H9 (cell line): ENCODE measurements at regions not wholly inside any gene's neighbourhood (a gene's known extent, or its start where the extent isn't known, plus 50 kb on each side); places are given as distances from the start of the nearest gene placed in this dataset.
A peak's percentile ranks its signal among the peaks of the same experiment; 100 is the strongest.

Experiments used
- DNase-seq: peaks from one replicate; pipeline ENCODE4 v3.0.0-alpha.2; 2017
- H2AFZ ChIP-seq: one replicate; pipeline ENCODE4 v1.6.1; 2013; ENCODE audit warnings: mild to moderate bottlenecking, low read length, control low read depth, moderate library complexity
- H2AK5ac ChIP-seq: 2 replicates; pipeline ENCODE4 v1.6.1; 2013; ENCODE audit warnings: low read length, control low read depth, mixed read lengths; ENCODE audit not compliant: insufficient read length
- H2BK120ac ChIP-seq: one replicate; pipeline ENCODE4 v1.6.1; 2013; ENCODE audit warnings: low read depth, mild to moderate bottlenecking, low read length, control low read depth, inconsistent platforms; ENCODE audit not compliant: poor library complexity, severe bottlenecking
- H2BK12ac ChIP-seq: 2 replicates; pipeline ENCODE4 v1.6.1; 2013; ENCODE audit warnings: low read length, control low read depth, mixed read lengths, low read depth; ENCODE audit not compliant: insufficient read length
- H2BK15ac ChIP-seq: 2 replicates; pipeline ENCODE4 v1.6.1; 2013; ENCODE audit warnings: low read depth, low read length, control low read depth
- H2BK20ac ChIP-seq: one replicate; pipeline ENCODE4 v1.6.1; 2013; ENCODE audit warnings: low read depth, mild to moderate bottlenecking, low read length, control low read depth, inconsistent platforms; ENCODE audit not compliant: poor library complexity, severe bottlenecking
- H2BK5ac ChIP-seq: 2 replicates; pipeline ENCODE4 v1.6.1; 2013; ENCODE audit warnings: low read length, control low read depth, mixed read lengths; ENCODE audit not compliant: insufficient read length
- H3K14ac ChIP-seq: 2 replicates; pipeline ENCODE4 v1.6.1; 2013; ENCODE audit warnings: low read length, control low read depth; ENCODE audit not compliant: insufficient read depth
- H3K18ac ChIP-seq: 2 replicates; pipeline ENCODE4 v1.6.1; 2013; ENCODE audit warnings: low read depth, mild to moderate bottlenecking, mixed read lengths, low read length, control low read depth; ENCODE audit not compliant: insufficient read length
- H3K23ac ChIP-seq: 2 replicates; pipeline ENCODE4 v1.6.1; 2013; ENCODE audit warnings: low read length, control low read depth, mixed read lengths, low read depth; ENCODE audit not compliant: insufficient read length
- H3K23me2 ChIP-seq: 2 replicates; pipeline ENCODE4 v1.6.1; 2013; ENCODE audit warnings: low read depth, mild to moderate bottlenecking, mixed read lengths, low read length, control low read depth; ENCODE audit not compliant: insufficient read length, poor library complexity, severe bottlenecking
- H3K27ac ChIP-seq: 2 replicates; pipeline ENCODE4 v1.5.1; 2013; ENCODE audit warnings: low read length, control low read depth, mixed read lengths, low read depth; ENCODE audit not compliant: insufficient read length
- H3K27me3 ChIP-seq: 2 replicates; pipeline ENCODE4 v1.6.1; 2013; ENCODE audit warnings: low read length, control low read depth, inconsistent platforms; ENCODE audit not compliant: insufficient read depth
- H3K4ac ChIP-seq: 2 replicates; pipeline ENCODE4 v1.6.1; 2013; ENCODE audit warnings: low read depth, mild to moderate bottlenecking, control low read depth, inconsistent platforms, low read length, moderate library complexity
- H3K4me1 ChIP-seq: 2 replicates; pipeline ENCODE4 v1.6.1; 2013; ENCODE audit warnings: low read length, control low read depth, inconsistent platforms; ENCODE audit not compliant: insufficient read depth
- H3K4me2 ChIP-seq: 2 replicates; pipeline ENCODE4 v1.6.1; 2013; ENCODE audit warnings: low read length, control low read depth, mixed read lengths; ENCODE audit not compliant: insufficient read length, insufficient read depth
- H3K56ac ChIP-seq: 2 replicates; pipeline ENCODE4 v1.6.1; 2013; ENCODE audit warnings: low read depth, mild to moderate bottlenecking, mixed read lengths, low read length, control low read depth; ENCODE audit not compliant: insufficient read length
- H3K79me1 ChIP-seq: 2 replicates; pipeline ENCODE4 v1.6.1; 2013; ENCODE audit warnings: low read depth, mild to moderate bottlenecking, moderate library complexity, low read length, control low read depth, inconsistent platforms; ENCODE audit not compliant: insufficient read depth, poor library complexity, severe bottlenecking
- H3K79me2 ChIP-seq: 2 replicates; pipeline ENCODE4 v1.6.1; 2013; ENCODE audit warnings: low read length, control low read depth, inconsistent platforms; ENCODE audit not compliant: insufficient read depth
- H3K9ac ChIP-seq: 2 replicates; pipeline ENCODE4 v1.6.1; 2013; ENCODE audit warnings: low read length, control low read depth, mixed read lengths; ENCODE audit not compliant: insufficient read length; ENCODE audit errors: extremely low read depth
- H3K9me3 ChIP-seq: one replicate; pipeline ENCODE4 v1.6.1; 2013; ENCODE audit warnings: low read depth, low read length, inconsistent platforms; ENCODE audit not compliant: control insufficient read depth
- H3T11ph ChIP-seq: one replicate; pipeline ENCODE4 v1.6.1; 2013; ENCODE audit warnings: mild to moderate bottlenecking, low read length, control low read depth, inconsistent platforms
- H4K20me1 ChIP-seq: one replicate; pipeline ENCODE4 v1.6.1; 2013; ENCODE audit not compliant: control insufficient read depth, insufficient read length, insufficient read depth
- H4K5ac ChIP-seq: 2 replicates; pipeline ENCODE4 v1.6.1; 2013; ENCODE audit warnings: low read depth, mild to moderate bottlenecking, mixed read lengths, low read length, control low read depth; ENCODE audit not compliant: insufficient read length
- H4K8ac ChIP-seq: replicated peaks from 2 replicates; pipeline ENCODE4 v1.6.1; 2013; ENCODE audit warnings: low read length, control low read depth, mixed read lengths, low read depth; ENCODE audit not compliant: insufficient read length
- H4K91ac ChIP-seq: 2 replicates; pipeline ENCODE4 v1.6.1; 2013; ENCODE audit warnings: low read depth, mild to moderate bottlenecking, moderate library complexity, mixed read lengths, low read length, control low read depth; ENCODE audit not compliant: insufficient read length
- H3K27ac Mint-ChIP-seq, 3 experiments: 2 replicates in 2 of 3; 3 replicates in 1 of 3; pipeline ENCODE4 v1.8.0; 2020 to 2021; ENCODE audit warnings: mixed read lengths in 3 of 3, mild to moderate bottlenecking in 1 of 3, moderate library complexity in 1 of 3
- H3K27me3 Mint-ChIP-seq: 2 replicates; pipeline ENCODE4 v1.8.0; 2021; ENCODE audit warnings: low read depth, mild to moderate bottlenecking, moderate library complexity, mixed read lengths
- H3K36me3 Mint-ChIP-seq, 3 experiments: 2 replicates in 2 of 3; 3 replicates in 1 of 3; pipeline ENCODE4 v1.8.0; 2020 to 2021; ENCODE audit warnings: low read depth in 3 of 3, mixed read lengths in 3 of 3; ENCODE audit not compliant: insufficient read depth in 1 of 3
- H3K4me1 Mint-ChIP-seq, 2 experiments: 2 replicates each; pipeline ENCODE4 v1.8.0; 2020; ENCODE audit warnings: mixed read lengths in 2 of 2
- H3K4me3 Mint-ChIP-seq, 2 experiments: 2 replicates in 1 of 2; 3 replicates in 1 of 2; pipeline ENCODE4 v1.8.0; 2020 to 2021; ENCODE audit warnings: mild to moderate bottlenecking in 2 of 2, mixed read lengths in 2 of 2, moderate library complexity in 1 of 2
- H3K9me3 Mint-ChIP-seq, 2 experiments: 2 replicates in 1 of 2; 3 replicates in 1 of 2; pipeline ENCODE4 v1.8.0; 2020; ENCODE audit warnings: mild to moderate bottlenecking in 2 of 2, mixed read lengths in 2 of 2, moderate library complexity in 1 of 2
- WGBS: extraction: QIAGEN DNeasy Blood & Tissue Kit; methylation state at CpG from one replicate; pipeline ENCODE4 v1.1.7; 2013; ENCODE audit warnings: missing lambda C conversion rate, low lambda C conversion rate, mixed read lengths; ENCODE audit not compliant: insufficient read length; ENCODE audit errors: extremely low coverage; 5-methylcytosine and 5-hydroxymethylcytosine counted together
- TF ChIP-seq, protein P1 (sequence below): fragments of 200-600 bp; sonication (generic); conservative IDR thresholded peaks from 3 replicates; pipeline ENCODE4 v1.8.0; 2021; ENCODE audit warnings: antibody characterized with exemption, mild to moderate bottlenecking

GRCh38 chr12:65728848-65729793 lies 95.2 kb upstream of the HMGA2 start:
- Histone ChIP-seq H3K4me2 (peak overlapping the region; percentile 62), H3K14ac (peak overlapping the region; percentile 62; the same call in 1 of the 2 replicates), H2BK5ac (no peak overlapping the region), H2BK15ac (no peak overlapping the region), H3K23me2 (peaks cover 11% of the 10 kb centered on the region), H3K4me1 (no peaks in the 10 kb centered on the region; the same call in 1 of the 2 replicates), H2AFZ (no peak overlapping the region), H3K27ac (no peak overlapping the region), H4K5ac (no peak overlapping the region), H3K79me1 (no peaks in the 10 kb centered on the region), H3K56ac (no peak overlapping the region), H3K4ac (no peak overlapping the region), H4K20me1 (no peaks in the 10 kb centered on the region), H2BK20ac (no peak overlapping the region), H3K79me2 (no peaks in the 10 kb centered on the region), H2AK5ac (no peak overlapping the region), H4K8ac (no peak overlapping the region), H3K23ac (no peak overlapping the region), H3K27me3 (peaks cover 4% of the 10 kb centered on the region; the same call in 1 of the 2 replicates), H3K9me3 (no peaks in the 10 kb centered on the region), H3K18ac (no peak overlapping the region), H3K9ac (peak overlapping the region; percentile 28), H3T11ph (no peak overlapping the region), H2BK12ac (no peak overlapping the region), H4K91ac (no peak overlapping the region), H2BK120ac (no peak overlapping the region)
- peak; percentile 79 for DNase-seq
- Mint-ChIP-seq H3K4me3 (peak overlapping the region; percentile 74 to 89), H3K4me1 (peaks cover 12 to 15% of the 10 kb centered on the region in 2 experiments), H3K36me3 (no peaks in the 10 kb centered on the region), H3K27me3 (peaks cover 46% of the 10 kb centered on the region), H3K9me3 (no peaks in the 10 kb centered on the region), H3K27ac (no peak overlapping the region)
- TF ChIP-seq, protein P1, sequence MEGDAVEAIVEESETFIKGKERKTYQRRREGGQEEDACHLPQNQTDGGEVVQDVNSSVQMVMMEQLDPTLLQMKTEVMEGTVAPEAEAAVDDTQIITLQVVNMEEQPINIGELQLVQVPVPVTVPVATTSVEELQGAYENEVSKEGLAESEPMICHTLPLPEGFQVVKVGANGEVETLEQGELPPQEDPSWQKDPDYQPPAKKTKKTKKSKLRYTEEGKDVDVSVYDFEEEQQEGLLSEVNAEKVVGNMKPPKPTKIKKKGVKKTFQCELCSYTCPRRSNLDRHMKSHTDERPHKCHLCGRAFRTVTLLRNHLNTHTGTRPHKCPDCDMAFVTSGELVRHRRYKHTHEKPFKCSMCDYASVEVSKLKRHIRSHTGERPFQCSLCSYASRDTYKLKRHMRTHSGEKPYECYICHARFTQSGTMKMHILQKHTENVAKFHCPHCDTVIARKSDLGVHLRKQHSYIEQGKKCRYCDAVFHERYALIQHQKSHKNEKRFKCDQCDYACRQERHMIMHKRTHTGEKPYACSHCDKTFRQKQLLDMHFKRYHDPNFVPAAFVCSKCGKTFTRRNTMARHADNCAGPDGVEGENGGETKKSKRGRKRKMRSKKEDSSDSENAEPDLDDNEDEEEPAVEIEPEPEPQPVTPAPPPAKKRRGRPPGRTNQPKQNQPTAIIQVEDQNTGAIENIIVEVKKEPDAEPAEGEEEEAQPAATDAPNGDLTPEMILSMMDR, result peak; percentile 19; the same call in 1 of the 3 replicates
- no CpG with 5 or more reads among the region's 66 CpGs for WGBS
